IgD-negative memory B cell (primary cell): ENCODE measurements at regions not wholly inside any gene's neighbourhood (a gene's known extent, or its start where the extent isn't known, plus 50 kb on each side); places are given as distances from the start of the nearest gene placed in this dataset.
"Not testable (repeated sequence)": the region's sequence is repeated elsewhere in the genome, so short reads cannot be mapped to it uniquely, and the experiment has no call there.

Source experiments
- H3K27ac Mint-ChIP-seq, 3 donors: one replicate each; pipeline ENCODE4 v1.8.0; 2020 to 2022; ENCODE audit warnings: mild to moderate bottlenecking in 3 of 3, mixed read lengths in 3 of 3, moderate library complexity in 1 of 3
- H3K27me3 Mint-ChIP-seq: one replicate; pipeline ENCODE4 v1.8.0; 2021; ENCODE audit warnings: mixed read lengths
- H3K36me3 Mint-ChIP-seq: one replicate; pipeline ENCODE4 v1.8.0; 2020; ENCODE audit warnings: mild to moderate bottlenecking, mixed read lengths
- H3K4me1 Mint-ChIP-seq, 3 donors: one replicate each; pipeline ENCODE4 v1.8.0; 2020 to 2022; ENCODE audit warnings: mixed read lengths in 3 of 3, mild to moderate bottlenecking in 1 of 3
- H3K4me3 Mint-ChIP-seq, 4 donors: one replicate each; pipeline ENCODE4 v1.8.0; 2020 to 2022; ENCODE audit warnings: mild to moderate bottlenecking in 4 of 4, mixed read lengths in 4 of 4, moderate library complexity in 3 of 4
- H3K9me3 Mint-ChIP-seq, 3 donors: one replicate each; pipeline ENCODE4 v1.8.0; 2020 to 2021; ENCODE audit warnings: mixed read lengths in 3 of 3, mild to moderate bottlenecking in 1 of 3

DNA sequence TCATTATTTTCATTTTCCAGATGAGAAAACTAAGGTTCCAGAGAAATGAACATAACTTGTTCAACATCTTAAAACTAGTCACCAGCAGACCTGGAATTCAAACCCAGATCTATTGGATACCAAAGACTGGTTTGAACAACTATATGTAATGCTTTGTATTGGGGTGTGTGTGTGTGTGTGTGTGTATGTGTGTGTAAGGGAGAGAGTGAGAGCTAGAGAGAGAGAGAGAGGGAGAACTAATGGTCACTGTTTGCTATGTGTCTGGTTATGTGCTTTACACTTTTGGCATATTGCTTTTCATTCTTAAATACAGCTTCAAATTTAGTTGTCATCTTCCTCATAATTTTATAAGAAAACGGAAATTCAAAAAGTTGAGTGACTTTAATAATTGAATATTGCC, 134.7 kb upstream of the ZNF217 start:
- H3K4me3 Mint-ChIP-seq: peak overlapping the region in 1 of 4 donors; percentile 58
- H3K27me3 Mint-ChIP-seq: no peaks in the 10 kb centered on the region
- peak overlapping the region in 2 of 3 donors; percentile 74 to 93 for H3K27ac Mint-ChIP-seq
- H3K36me3 Mint-ChIP-seq: no peaks in the 10 kb centered on the region
- H3K4me1 Mint-ChIP-seq: peaks cover 20 to 23% (median 20%) of the 10 kb centered on the region in 3 donors
- H3K9me3 Mint-ChIP-seq: peaks cover 0 to 3% (median 0%) of the 10 kb centered on the region in 3 donors

DNA sequence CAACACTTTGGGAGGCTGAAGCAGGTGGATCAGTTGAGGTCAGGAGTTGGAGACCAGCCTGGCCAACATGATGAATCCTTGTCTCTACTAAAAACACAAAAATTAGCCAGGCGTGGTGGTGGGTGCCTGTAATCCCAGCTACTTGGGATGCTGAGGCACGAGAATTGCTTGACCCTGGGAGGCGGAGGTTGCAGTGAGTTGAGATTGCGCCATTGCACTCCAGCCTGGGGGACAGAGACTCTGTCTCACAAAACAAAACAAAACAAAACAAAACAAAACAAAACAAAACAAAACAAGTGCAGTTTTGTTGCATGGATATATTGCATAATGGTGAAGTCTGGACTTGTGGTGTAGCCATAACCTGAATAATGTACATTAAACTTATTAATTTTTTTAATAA, 133.6 kb upstream of the ZNF217 start:
- not testable (repeated sequence) for H3K9me3 Mint-ChIP-seq, H3K27me3 Mint-ChIP-seq, H3K4me3 Mint-ChIP-seq, H3K36me3 Mint-ChIP-seq
- H3K27ac Mint-ChIP-seq: peak overlapping the region in 1 of 3 donors; percentile 94
- peaks cover 18 to 27% (median 22%) of the 10 kb centered on the region in 3 donors for H3K4me1 Mint-ChIP-seq

DNA sequence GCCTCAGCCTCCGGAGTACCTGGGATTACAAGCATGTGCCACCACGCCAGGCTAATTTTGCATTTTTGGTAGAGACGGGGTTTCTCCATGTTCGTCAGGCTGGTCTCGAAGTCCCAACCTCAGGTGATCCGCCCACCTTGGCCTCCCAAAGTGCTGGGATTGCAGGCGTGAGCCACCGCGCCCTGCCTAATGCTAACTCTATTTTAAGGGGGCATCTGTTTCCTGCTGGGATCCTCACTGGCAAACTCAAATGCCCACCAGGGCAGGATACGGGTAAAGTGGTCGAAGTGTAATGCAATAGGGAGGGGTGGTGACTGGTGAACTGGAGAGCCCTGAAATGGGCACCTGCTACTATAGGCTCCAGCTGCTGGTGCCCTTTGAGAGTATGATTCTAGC, 131.9 kb upstream of the ZNF217 start:
- Mint-ChIP-seq H3K4me1 (peaks cover 20 to 34% (median 23%) of the 10 kb centered on the region in 3 donors), H3K4me3 (no peak overlapping the region), H3K9me3 (no peaks in the 10 kb centered on the region), H3K27me3 (no peaks in the 10 kb centered on the region), H3K27ac (peak overlapping the region in 2 of 3 donors; percentile 17 to 76), H3K36me3 (peaks cover 2% of the 10 kb centered on the region)

DNA sequence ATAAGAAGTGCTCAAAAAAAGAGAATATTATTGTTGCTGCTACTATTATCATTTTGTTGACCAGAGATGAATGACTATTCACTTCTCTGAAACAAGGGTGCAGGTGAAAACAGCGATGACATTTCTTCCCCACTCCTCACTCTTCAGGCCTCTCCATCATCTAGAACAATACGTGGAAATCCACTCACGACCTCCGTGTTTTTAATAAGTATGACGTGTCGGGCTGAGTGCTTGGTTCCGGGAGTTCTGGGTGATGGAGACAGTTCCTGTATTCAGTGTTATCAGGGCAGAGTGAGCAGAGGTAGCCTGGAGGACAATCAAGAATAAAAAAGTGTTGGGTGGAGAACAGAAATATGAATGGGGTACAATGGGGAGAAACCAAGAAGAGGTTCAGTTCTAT, 130.0 kb upstream of the ZNF217 start:
- Mint-ChIP-seq H3K27me3 (no peaks in the 10 kb centered on the region), H3K9me3 (no peaks in the 10 kb centered on the region), H3K27ac (peak overlapping the region in 1 of 3 donors; percentile 15), H3K4me3 (peak overlapping the region in 1 of 4 donors; percentile 38), H3K4me1 (peaks cover 13 to 28% (median 16%) of the 10 kb centered on the region in 3 donors), H3K36me3 (peaks cover 2% of the 10 kb centered on the region)

DNA sequence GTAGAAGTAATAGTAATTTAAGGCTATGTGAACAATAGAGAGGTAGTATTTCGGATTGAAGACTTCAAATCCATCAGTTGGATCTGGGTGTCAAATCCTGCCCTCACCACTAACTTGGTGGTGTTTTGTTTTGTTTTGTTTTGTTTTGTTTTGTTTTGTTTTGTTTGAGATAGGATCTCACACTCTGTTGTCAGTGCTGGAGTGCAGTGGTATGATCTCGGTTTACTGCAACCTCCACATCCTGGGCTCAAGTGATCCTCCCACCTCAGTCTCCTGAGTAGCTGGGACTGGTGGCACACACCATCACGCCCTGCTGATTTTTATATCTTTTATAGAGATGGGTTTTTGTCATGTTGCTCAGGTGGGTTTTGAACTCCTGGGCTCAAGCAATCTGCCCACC, 129.4 kb upstream of the ZNF217 start:
- H3K4me1 Mint-ChIP-seq: peaks cover 12 to 22% (median 12%) of the 10 kb centered on the region in 3 donors
- H3K27ac Mint-ChIP-seq: no peak overlapping the region

DNA sequence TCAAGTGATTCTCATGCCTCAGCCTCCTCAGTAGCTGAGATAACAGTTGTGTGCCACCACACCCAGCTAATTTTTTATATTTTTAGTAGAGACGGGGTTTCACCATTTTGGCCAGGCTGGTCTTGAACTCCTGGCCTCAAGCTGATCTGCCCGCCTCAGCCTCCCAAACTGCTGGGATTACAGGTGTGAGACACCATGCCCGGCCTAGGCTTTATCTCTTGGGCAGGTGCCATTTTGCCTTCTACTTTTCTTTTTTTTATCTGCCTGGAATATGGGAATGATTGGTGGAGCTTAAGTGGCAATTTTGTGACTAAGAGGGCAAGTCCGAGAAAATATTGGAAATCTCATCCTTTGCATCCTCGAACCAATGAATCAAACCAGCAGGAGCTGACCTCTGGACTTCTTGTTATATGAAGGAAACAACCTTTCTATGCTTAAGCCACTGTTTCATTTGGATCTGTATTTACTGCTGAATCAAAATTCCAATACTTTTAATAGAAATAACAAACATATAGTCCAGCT, 128.9 kb upstream of the ZNF217 start:
- H3K4me3 Mint-ChIP-seq: peak overlapping the region in 1 of 4 donors; percentile 44

More for the DNA sequence above, 129.4 kb upstream of the ZNF217 start:
- no peaks in the 10 kb centered on the region for H3K9me3 Mint-ChIP-seq
- no peaks in the 10 kb centered on the region for H3K27me3 Mint-ChIP-seq
- H3K36me3 Mint-ChIP-seq: peaks cover 2% of the 10 kb centered on the region
- H3K4me3 Mint-ChIP-seq: no peak overlapping the region

DNA sequence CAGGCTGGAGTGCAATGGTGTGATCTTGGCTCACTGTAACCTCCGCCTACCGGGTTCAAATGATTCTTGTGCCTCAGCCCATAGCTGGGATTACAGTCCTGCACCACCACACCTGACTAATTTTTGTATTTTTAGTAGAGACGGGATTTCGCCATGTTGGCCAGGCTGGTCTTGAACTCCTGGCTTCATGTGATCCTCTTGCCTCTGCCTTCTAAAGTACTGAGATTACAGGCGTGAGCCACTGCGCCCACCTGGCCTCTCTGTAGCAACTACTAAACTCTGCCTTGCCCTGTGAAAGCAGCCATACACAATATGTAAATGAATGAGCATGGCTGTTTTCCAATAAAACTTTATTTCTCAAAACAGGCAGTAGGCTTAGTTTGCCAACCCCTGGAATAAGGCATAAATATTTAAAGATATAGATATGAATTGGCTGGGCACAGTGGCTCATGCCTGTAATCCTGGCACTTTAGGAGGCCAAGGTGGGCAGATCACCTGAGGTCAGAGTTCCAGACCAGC, 127.9 kb upstream of the ZNF217 start:
- H3K27me3 Mint-ChIP-seq, H3K27ac Mint-ChIP-seq, H3K9me3 Mint-ChIP-seq, H3K36me3 Mint-ChIP-seq: not testable (repeated sequence)
- peaks cover 12 to 21% (median 13%) of the 10 kb centered on the region in 3 donors for H3K4me1 Mint-ChIP-seq
- H3K4me3 Mint-ChIP-seq: peak overlapping the region in 1 of 4 donors; percentile 28

More for the DNA sequence above, 128.9 kb upstream of the ZNF217 start:
- no peaks in the 10 kb centered on the region for H3K9me3 Mint-ChIP-seq
- H3K27me3 Mint-ChIP-seq: no peaks in the 10 kb centered on the region
- no peak overlapping the region for H3K27ac Mint-ChIP-seq
- H3K36me3 Mint-ChIP-seq: peaks cover 2% of the 10 kb centered on the region
- H3K4me1 Mint-ChIP-seq: peaks cover 10 to 20% (median 12%) of the 10 kb centered on the region in 3 donors

DNA sequence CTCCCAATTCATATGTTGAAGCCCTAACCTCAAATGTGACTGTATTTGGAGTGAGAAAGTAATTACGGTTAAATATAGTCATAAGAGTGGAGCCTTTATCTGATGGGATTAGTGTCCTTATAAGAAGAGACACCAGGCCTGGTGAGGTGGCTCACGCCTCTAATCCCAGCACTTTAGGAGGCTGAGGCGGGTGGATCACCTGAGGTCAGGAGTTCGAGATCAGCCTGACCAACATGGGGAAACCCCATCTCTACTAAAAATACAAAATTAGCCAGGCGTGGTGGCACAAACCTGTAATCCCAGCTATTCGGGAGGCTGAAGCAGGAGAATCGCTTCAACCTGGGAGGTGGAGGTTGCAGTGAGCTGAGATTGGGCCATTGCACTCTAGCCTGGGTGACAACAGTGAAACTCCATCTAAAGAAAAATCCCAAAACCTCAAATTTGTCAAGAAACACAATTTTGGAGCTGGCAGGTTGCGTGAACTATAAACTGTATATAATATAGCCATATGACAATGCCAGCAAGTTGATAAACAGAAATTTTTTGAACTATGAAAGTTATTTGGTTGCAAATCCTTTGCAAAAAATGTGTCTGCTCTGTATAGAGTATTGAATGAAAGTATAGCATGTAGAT, 125.6 kb upstream of the ZNF217 start:
- H3K4me1 Mint-ChIP-seq: peaks cover 18 to 31% (median 21%) of the 10 kb centered on the region in 3 donors

DNA sequence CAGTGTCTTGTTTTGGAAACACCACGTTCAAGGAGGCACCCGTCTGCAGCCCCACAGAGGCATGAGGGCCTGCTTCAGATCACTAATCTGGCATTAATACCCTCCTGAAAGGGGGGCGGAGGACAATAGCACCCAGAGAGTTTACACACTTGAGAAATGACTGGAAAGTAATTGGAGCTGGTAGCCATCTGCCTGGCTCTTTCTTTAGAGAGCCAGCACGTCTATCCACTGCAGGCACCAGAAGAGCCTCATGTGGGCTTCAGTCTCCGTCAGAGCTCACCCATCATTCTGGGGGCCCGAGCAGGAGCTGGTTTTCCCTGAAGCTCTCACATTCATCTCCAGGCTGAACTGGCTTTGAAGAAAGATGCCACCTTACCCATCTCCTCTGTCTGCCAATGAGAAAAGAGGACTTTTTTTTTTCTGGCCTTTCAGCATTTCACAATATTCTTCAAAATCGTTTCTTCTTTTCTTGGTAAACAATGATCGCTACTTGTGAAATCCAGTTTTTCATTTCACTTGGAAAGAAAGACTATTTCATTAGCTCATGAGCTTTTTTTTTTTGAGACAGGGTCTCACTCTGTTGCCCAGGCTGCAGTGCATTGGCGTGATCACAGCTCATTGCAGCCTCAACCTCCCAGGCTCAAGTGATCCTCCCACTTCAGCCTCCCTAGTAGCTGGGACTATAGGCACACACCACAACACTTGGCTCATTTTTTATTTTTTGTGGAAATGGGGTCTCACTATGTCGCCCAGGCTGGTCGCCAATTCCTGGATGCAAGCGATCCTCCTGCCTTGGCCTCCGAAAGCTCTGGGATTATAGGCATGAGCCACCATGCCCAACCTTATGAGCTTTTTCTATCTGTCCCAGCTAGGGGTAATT, 124.7 kb upstream of the ZNF217 start:
- no peaks in the 10 kb centered on the region for H3K27me3 Mint-ChIP-seq
- peaks cover 14 to 26% (median 18%) of the 10 kb centered on the region in 3 donors for H3K4me1 Mint-ChIP-seq
- no peak overlapping the region for H3K27ac Mint-ChIP-seq
- H3K9me3 Mint-ChIP-seq: no peaks in the 10 kb centered on the region
- H3K36me3 Mint-ChIP-seq: peaks cover 2% of the 10 kb centered on the region
- no peak overlapping the region for H3K4me3 Mint-ChIP-seq

More for the DNA sequence above, 125.6 kb upstream of the ZNF217 start:
- not testable (repeated sequence) for H3K27me3 Mint-ChIP-seq, H3K36me3 Mint-ChIP-seq, H3K27ac Mint-ChIP-seq, H3K9me3 Mint-ChIP-seq
- peak overlapping the region in 1 of 4 donors; percentile 54 for H3K4me3 Mint-ChIP-seq

DNA sequence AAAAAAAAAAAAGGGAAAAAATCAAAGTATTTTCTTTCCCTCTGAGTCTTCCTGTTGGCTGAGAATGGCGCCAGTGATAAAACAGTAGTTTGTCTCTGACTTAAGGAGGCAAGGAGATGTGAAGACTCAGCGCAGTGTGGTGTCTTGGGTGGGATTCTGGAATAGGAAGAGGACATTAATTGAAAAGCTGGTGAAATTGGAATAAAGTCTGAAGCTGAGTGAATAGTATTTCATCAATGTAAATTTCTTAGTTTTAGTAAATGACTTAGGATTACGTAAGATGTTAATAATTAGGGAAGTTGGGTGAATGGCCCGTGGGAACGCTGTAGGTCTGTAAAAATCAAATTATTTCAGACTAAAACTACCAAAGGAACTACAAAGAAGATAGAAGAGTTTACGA, 122.8 kb upstream of the ZNF217 start:
- Mint-ChIP-seq H3K36me3 (peaks cover 2% of the 10 kb centered on the region), H3K27me3 (no peaks in the 10 kb centered on the region), H3K27ac (peak overlapping the region in 1 of 3 donors; percentile 59), H3K4me3 (peak overlapping the region in 2 of 4 donors; percentile 29 to 52), H3K9me3 (no peaks in the 10 kb centered on the region), H3K4me1 (peaks cover 13 to 22% (median 16%) of the 10 kb centered on the region in 3 donors)

DNA sequence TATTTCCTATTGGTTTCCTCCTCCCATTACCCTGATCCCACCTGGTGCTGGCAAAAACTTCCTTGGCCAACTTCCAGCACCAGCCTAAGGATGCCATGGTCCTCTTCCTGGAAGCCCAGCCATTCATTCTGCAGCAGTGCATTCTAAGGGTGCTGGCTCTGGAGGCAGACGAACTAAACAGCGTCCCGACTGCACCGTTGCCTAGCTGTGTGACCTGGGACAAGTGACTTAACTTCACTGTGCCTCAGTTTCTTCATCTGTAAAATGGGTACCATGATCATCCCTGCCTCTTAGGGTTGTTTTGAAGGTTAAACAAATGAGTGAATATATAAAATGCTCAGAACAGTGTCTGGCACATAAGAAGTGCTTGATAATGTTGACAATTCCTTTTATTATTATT, 120.9 kb upstream of the ZNF217 start:
- H3K9me3 Mint-ChIP-seq: no peaks in the 10 kb centered on the region
- H3K27ac Mint-ChIP-seq: no peak overlapping the region
- H3K4me3 Mint-ChIP-seq: no peak overlapping the region
- H3K4me1 Mint-ChIP-seq: peaks cover 8 to 15% (median 9%) of the 10 kb centered on the region in 3 donors
- H3K36me3 Mint-ChIP-seq: no peaks in the 10 kb centered on the region
- H3K27me3 Mint-ChIP-seq: no peaks in the 10 kb centered on the region

DNA sequence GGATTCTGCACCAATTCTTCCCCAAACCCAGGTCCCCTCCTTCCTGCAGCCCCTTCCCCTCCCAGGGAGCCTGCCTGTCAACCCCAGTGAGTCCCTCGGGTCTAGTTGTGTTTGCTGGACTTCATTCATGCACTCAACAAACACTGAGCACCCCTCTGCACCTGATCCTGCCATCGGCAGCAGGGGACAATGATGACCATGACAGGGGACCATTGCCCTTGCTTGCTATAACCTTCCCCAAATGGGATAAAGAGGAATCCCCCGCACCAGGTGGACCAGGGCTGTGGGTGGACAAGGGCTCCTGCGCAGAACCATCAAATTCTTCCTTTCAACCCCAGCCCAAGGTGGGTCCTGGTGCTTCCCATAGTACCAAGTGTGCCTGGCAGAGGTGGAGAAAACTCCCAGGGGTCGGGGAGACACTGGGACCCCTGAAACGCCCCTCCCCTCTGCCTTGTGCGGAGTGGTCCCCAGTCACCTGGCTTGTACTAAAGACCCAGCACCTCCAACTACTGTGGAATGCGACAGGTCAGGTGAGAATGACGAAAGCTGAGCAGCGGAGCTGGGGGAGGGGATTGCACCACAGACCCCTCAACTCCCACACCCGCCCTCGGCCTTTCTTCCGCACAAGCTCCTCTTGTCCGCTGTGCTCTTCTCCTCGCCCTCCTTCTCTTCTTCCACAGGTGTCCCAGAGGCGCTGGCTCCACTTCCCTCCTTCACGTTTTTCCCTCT, 119.9 kb upstream of the ZNF217 start:
- Mint-ChIP-seq H3K9me3 (no peaks in the 10 kb centered on the region), H3K4me3 (peak overlapping the region in 1 of 4 donors; percentile 8), H3K27ac (no peak overlapping the region), H3K27me3 (no peaks in the 10 kb centered on the region), H3K4me1 (peaks cover 13 to 17% (median 14%) of the 10 kb centered on the region in 3 donors), H3K36me3 (no peaks in the 10 kb centered on the region)

DNA sequence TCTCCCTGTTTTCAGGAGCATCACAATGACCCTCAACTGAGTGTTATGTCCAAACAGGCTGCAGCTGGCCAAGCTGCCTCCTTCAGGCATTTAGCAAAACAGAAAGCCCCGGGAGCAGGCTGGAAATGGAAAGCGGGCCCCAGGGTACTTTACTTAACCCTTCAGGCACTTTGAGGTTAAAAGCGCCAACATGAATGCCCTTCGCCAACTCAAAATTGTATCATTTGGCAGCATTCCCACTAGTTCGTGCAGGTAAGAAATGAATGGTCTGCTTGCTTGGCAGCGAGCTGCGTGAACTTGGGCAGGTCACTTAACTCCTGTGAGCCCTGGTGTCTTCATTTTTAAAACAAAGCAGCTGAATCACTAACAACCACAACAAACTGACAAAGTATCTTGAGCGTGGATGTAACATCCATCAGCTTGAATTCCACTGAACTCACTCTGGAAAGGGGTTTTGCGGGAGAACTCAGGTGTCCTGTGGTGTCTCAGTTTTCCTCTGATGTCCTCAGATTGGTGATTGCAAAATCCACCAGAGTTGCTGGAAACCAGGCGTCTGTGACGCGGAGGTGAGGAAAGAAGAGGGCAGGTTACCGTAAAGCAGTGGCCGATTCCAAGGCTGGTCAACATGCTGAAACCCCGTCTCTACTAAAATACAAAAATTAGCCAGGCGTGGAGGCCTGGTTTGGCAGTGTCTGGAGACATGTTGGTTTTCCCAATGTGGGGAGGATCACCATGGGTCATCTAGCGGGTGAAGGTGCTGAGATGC, 118.8 kb upstream of the ZNF217 start:
- Mint-ChIP-seq H3K36me3 (no peaks in the 10 kb centered on the region), H3K27ac (peak overlapping the region in 1 of 3 donors; percentile 76), H3K4me3 (peak overlapping the region in 1 of 4 donors; percentile 9), H3K9me3 (no peaks in the 10 kb centered on the region), H3K4me1 (peaks cover 24 to 28% (median 25%) of the 10 kb centered on the region in 3 donors), H3K27me3 (no peaks in the 10 kb centered on the region)
